B cell (primary cell): ENCODE measurements at regions not wholly inside any gene's neighbourhood (a gene's known extent, or its start where the extent isn't known, plus 50 kb on each side); places are given as distances from the start of the nearest gene placed in this dataset.

Source experiments
- ATAC-seq: fragments of 200-7000 bp; cut with Tn5 transposase; one replicate; pipeline ENCODE4 v1.10.0; 2021; ENCODE audit warnings: low read depth, mild to moderate bottlenecking, moderate number of reproducible peaks, moderate library complexity
- CTCF ChIA-PET: fragments of 350-600 bp; sonication (Branson Sonifier 250); formaldehyde crosslinking; loops from one replicate; lab custom pipeline; 2021; ENCODE audit warnings: antibody characterized with exemption, inconsistent platforms; lab: Charles Lee
- POLR2A ChIA-PET: fragments of 350-600 bp; sonication (Branson Sonifier 250); formaldehyde crosslinking; loops from one replicate; lab custom pipeline; 2021; ENCODE audit warnings: antibody characterized with exemption; lab: Charles Lee
- DNase-seq: peaks from one replicate; pipeline ENCODE4 v3.0.0; 2013
- H2AFZ ChIP-seq: 2 replicates; pipeline ENCODE4 v1.6.1; 2012; ENCODE audit warnings: mild to moderate bottlenecking, low read depth, low read length; ENCODE audit not compliant: insufficient read depth, poor library complexity, severe bottlenecking
- H3K27ac ChIP-seq, 2 donors: 1 replicate in 1 of 2; 2 replicates in 1 of 2; pipeline ENCODE4 v1.5.1; 2012 to 2013; ENCODE audit warnings: low read length in 2 of 2, mild to moderate bottlenecking in 2 of 2, moderate library complexity in 1 of 2
- H3K27me3 ChIP-seq, 4 experiments: fragments of 200-600 bp in 1 of 4; sonication (generic) in 1 of 4; replicated peaks in 1 of 4; 1 replicate in 2 of 4; 2 replicates in 2 of 4; pipeline versions ENCODE4 v1.6.1 to v1.7.0; 2013 to 2016; ENCODE audit warnings: low read length in 3 of 4, mild to moderate bottlenecking in 2 of 4, mixed read lengths in 1 of 4, moderate library complexity in 1 of 4; ENCODE audit not compliant: insufficient read depth in 4 of 4, control insufficient read depth in 3 of 4; ENCODE audit errors: control extremely low read depth in 1 of 4
- H3K36me3 ChIP-seq, 2 experiments: replicated peaks in 1 of 2; 1 replicate in 1 of 2; 2 replicates in 1 of 2; pipeline versions ENCODE4 v1.6.1 to v1.7.1; 2013; ENCODE audit warnings: low read length in 1 of 2; ENCODE audit not compliant: insufficient read depth in 2 of 2, control insufficient read depth in 1 of 2; ENCODE audit errors: control extremely low read depth in 1 of 2, extremely low read depth in 1 of 2
- H3K4me1 ChIP-seq, 2 donors: fragments of 200-600 bp in 1 of 2; sonication (generic) in 1 of 2; 1 replicate in 1 of 2; 2 replicates in 1 of 2; pipeline versions ENCODE4 v1.5.1 to v1.6.1; 2013 to 2017; ENCODE audit warnings: low read length in 2 of 2; ENCODE audit not compliant: control insufficient read depth in 2 of 2, insufficient read depth in 2 of 2
- H3K4me2 ChIP-seq: replicated peaks from 2 replicates; pipeline ENCODE3; 2012; ENCODE audit warnings: mild to moderate bottlenecking, low read depth, low read length; ENCODE audit not compliant: poor library complexity, severe bottlenecking
- H3K4me3 ChIP-seq, 5 experiments: fragments of 200-600 bp in 1 of 5; sonication (generic) in 1 of 5; 1 replicate in 3 of 5; 2 replicates in 2 of 5; pipeline versions ENCODE4 v1.5.1 to v1.7.0; 2011 to 2016; ENCODE audit warnings: low read length in 4 of 5, mild to moderate bottlenecking in 4 of 5, low read depth in 2 of 5, control low read depth in 1 of 5, moderate library complexity in 1 of 5; ENCODE audit not compliant: insufficient read depth in 1 of 5; ENCODE audit errors: control extremely low read depth in 1 of 5, extremely low read depth in 1 of 5
- H3K79me2 ChIP-seq: fragments of 200-600 bp; sonication (generic); one replicate; pipeline ENCODE4 v1.6.0; 2016; ENCODE audit warnings: low read length; ENCODE audit not compliant: control insufficient read depth, insufficient read depth
- H3K9ac ChIP-seq: fragments of 200-600 bp; sonication (generic); 2 replicates; pipeline ENCODE4 v1.6.1; 2017; ENCODE audit warnings: mild to moderate bottlenecking, low read length, moderate library complexity
- H3K9me3 ChIP-seq, 3 donors: one replicate each; pipeline versions ENCODE4 v1.6.1 to v1.7.1; 2013; ENCODE audit warnings: low read length in 2 of 3; ENCODE audit not compliant: control insufficient read depth in 2 of 3, insufficient read depth in 1 of 3; ENCODE audit errors: control extremely low read depth in 1 of 3
- H4K20me1 ChIP-seq: 2 replicates; pipeline ENCODE4 v1.6.0; 2012; ENCODE audit warnings: mild to moderate bottlenecking, low read length; ENCODE audit not compliant: insufficient read depth, control insufficient read depth, poor library complexity, severe bottlenecking
- H3K27ac Mint-ChIP-seq: one replicate; pipeline ENCODE4 v1.8.0; 2021; ENCODE audit warnings: mixed read lengths
- H3K27me3 Mint-ChIP-seq: one replicate; pipeline ENCODE4 v1.8.0; 2021; ENCODE audit warnings: mixed read lengths
- H3K4me1 Mint-ChIP-seq: one replicate; pipeline ENCODE4 v1.8.0; 2021; ENCODE audit warnings: mixed read lengths
- H3K4me3 Mint-ChIP-seq: one replicate; pipeline ENCODE4 v1.8.0; 2021; ENCODE audit warnings: mixed read lengths
- H3K9me3 Mint-ChIP-seq: one replicate; pipeline ENCODE4 v1.8.0; 2022; ENCODE audit warnings: mixed read lengths; ENCODE audit not compliant: insufficient read depth
- CTCF ChIP-seq: fragments of 200-600 bp; IDR thresholded peaks from one replicate; pipeline ENCODE4 v1.8.0; 2022; ENCODE audit warnings: antibody characterized with exemption, mild to moderate bottlenecking
- EZH2 ChIP-seq: IDR thresholded peaks from 2 replicates; pipeline ENCODE4 v1.6.1; 2012; ENCODE audit warnings: borderline replicate concordance, low read depth, mild to moderate bottlenecking, moderate library complexity, low read length; ENCODE audit not compliant: insufficient read depth, poor library complexity, severe bottlenecking
- WGBS: methylation state at CpG from one replicate; pipeline ENCODE4 v1.1.5; 2013; ENCODE audit warnings: missing lambda C conversion rate; ENCODE audit not compliant: insufficient coverage; 5-methylcytosine and 5-hydroxymethylcytosine counted together
- intact Hi-C: fragments of 100-400 bp; cut with micrococcal nuclease; formaldehyde crosslinking; loops from one replicate; pipeline ENCODE4 v1.10.0; 2022

GRCh38 chr4:17324386-17324830 lies 187.5 kb downstream of the QDPR start:
- no peak overlapping the region for H2AFZ ChIP-seq
- DNase-seq (no peak), ATAC-seq (no peak)
- POLR2A ChIA-PET: no interaction called here
- no peaks in the 10 kb centered on the region for H4K20me1 ChIP-seq
- H3K27me3 ChIP-seq: peaks cover 0 to 6% (median 0%) of the 10 kb centered on the region in 4 experiments
- no peak for TF ChIP-seq EZH2
- TF ChIP-seq CTCF: no peak
- Mint-ChIP-seq H3K27me3 (peaks cover 15% of the 10 kb centered on the region), H3K4me3 (no peak overlapping the region), H3K27ac (no peak overlapping the region), H3K4me1 (no peaks in the 10 kb centered on the region), H3K9me3 (peaks cover 2% of the 10 kb centered on the region)
- peaks cover 0 to 3% (median 0%) of the 10 kb centered on the region in 3 donors for H3K9me3 ChIP-seq
- no peak overlapping the region for H3K4me3 ChIP-seq
- CTCF ChIA-PET: no interaction called here
- H3K4me2 ChIP-seq: no peak overlapping the region
- no peaks in the 10 kb centered on the region for H3K36me3 ChIP-seq
- H3K9ac ChIP-seq: no peak overlapping the region
- H3K79me2 ChIP-seq: no peaks in the 10 kb centered on the region
- H3K27ac ChIP-seq: no peak overlapping the region
- intact Hi-C loops: no loop called here
- no peaks in the 10 kb centered on the region for H3K4me1 ChIP-seq
- WGBS: 0% methylated on average over 5 of the region's 11 CpGs

- no peaks in the 10 kb centered on the region for H3K79me2 ChIP-seq
- no peaks in the 10 kb centered on the region for H3K4me1 Mint-ChIP-seq
- no peak overlapping the region for H2AFZ ChIP-seq
- intact Hi-C loops: no loop called here
- H3K27me3 ChIP-seq: peaks cover 0 to 6% (median 0%) of the 10 kb centered on the region in 4 experiments
- no peak overlapping the region for H3K4me2 ChIP-seq
- DNase-seq (no peak), ATAC-seq (no peak)
- no peak overlapping the region for H3K27ac ChIP-seq
- no peak overlapping the region for H3K4me3 ChIP-seq
- H3K27me3 Mint-ChIP-seq: peaks cover 15% of the 10 kb centered on the region
- peaks cover 2% of the 10 kb centered on the region for H3K9me3 Mint-ChIP-seq
- H3K9ac ChIP-seq: no peak overlapping the region
- H3K9me3 ChIP-seq: peaks cover 0 to 3% (median 0%) of the 10 kb centered on the region in 3 donors
- H3K36me3 ChIP-seq: no peaks in the 10 kb centered on the region
- no peak overlapping the region for H3K27ac Mint-ChIP-seq
- no peak for TF ChIP-seq CTCF
- no peak for TF ChIP-seq EZH2
- 100% methylated on average over 1 of the region's 10 CpGs for WGBS
- no peak overlapping the region for H3K4me3 Mint-ChIP-seq
- ChIA-PET CTCF (no interaction called here), POLR2A (no interaction called here)
- no peaks in the 10 kb centered on the region for H4K20me1 ChIP-seq
- no peaks in the 10 kb centered on the region for H3K4me1 ChIP-seq
These were observed 188.1 kb downstream of the QDPR start for GRCh38 chr4:17323554-17324385.
